Progenitor cell of endocrine pancreas (in vitro differentiated cells): ENCODE measurements at regions not wholly inside any gene's neighbourhood (a gene's known extent, or its start where the extent isn't known, plus 50 kb on each side); places are given as distances from the start of the nearest gene placed in this dataset.

Experiments
- DNase-seq: peaks from one replicate; pipeline ENCODE4 v3.0.0; 2021; ENCODE audit warnings: low spot score; ENCODE audit not compliant: unreplicated experiment
- H3K27ac Mint-ChIP-seq: 2 replicates; pipeline ENCODE4 v1.8.0; 2021; ENCODE audit warnings: mild to moderate bottlenecking, moderate library complexity, mixed read lengths
- H3K27me3 Mint-ChIP-seq: 2 replicates; pipeline ENCODE4 v1.8.0; 2021; ENCODE audit warnings: mixed read lengths
- H3K36me3 Mint-ChIP-seq: 2 replicates; pipeline ENCODE4 v1.8.0; 2022; ENCODE audit warnings: mixed read lengths; ENCODE audit not compliant: insufficient read depth
- H3K4me1 Mint-ChIP-seq: 2 replicates; pipeline ENCODE4 v1.8.0; 2021; ENCODE audit warnings: low read depth, mixed read lengths
- H3K4me3 Mint-ChIP-seq: 2 replicates; pipeline ENCODE4 v1.8.0; 2021; ENCODE audit warnings: low read depth, mild to moderate bottlenecking, moderate library complexity, mixed read lengths
- H3K9me3 Mint-ChIP-seq: 2 replicates; pipeline ENCODE4 v1.8.0; 2021; ENCODE audit warnings: low read depth, mixed read lengths
- CTCF ChIP-seq: fragments of 200-600 bp; sonication (generic); IDR thresholded peaks from one replicate; pipeline ENCODE4 v1.5.0; 2021; ENCODE audit warnings: antibody characterized with exemption, mild to moderate bottlenecking; ENCODE audit not compliant: unreplicated experiment

- Mint-ChIP-seq H3K9me3 (peaks cover 3% of the 10 kb centered on the region), H3K4me1 (peaks cover 35% of the 10 kb centered on the region), H3K4me3 (peak overlapping the region; percentile 89), H3K36me3 (no peaks in the 10 kb centered on the region), H3K27ac (peak overlapping the region; percentile 100), H3K27me3 (no peaks in the 10 kb centered on the region)
- no peak for TF ChIP-seq CTCF
- no peak for DNase-seq
These were observed 256.4 kb upstream of the STARD13 start for GRCh38 chr13:33541962-33542308.

- DNase-seq = peak; percentile 98
- Mint-ChIP-seq H3K27me3 (no peaks in the 10 kb centered on the region), H3K4me3 (peak overlapping the region; percentile 89), H3K4me1 (peaks cover 34% of the 10 kb centered on the region), H3K27ac (peak overlapping the region; percentile 100), H3K9me3 (peaks cover 3% of the 10 kb centered on the region), H3K36me3 (no peaks in the 10 kb centered on the region)
- peak; percentile 94 for TF ChIP-seq CTCF
These were observed 256.9 kb upstream of the STARD13 start for GRCh38 chr13:33542309-33543088.

GRCh38 chr13:33543089-33543459 is 257.5 kb upstream of the STARD13 start:
- Mint-ChIP-seq H3K9me3 (peaks cover 3% of the 10 kb centered on the region), H3K4me1 (peaks cover 29% of the 10 kb centered on the region), H3K36me3 (no peaks in the 10 kb centered on the region), H3K27ac (peak overlapping the region; percentile 100), H3K4me3 (peak overlapping the region; percentile 89), H3K27me3 (no peaks in the 10 kb centered on the region)
- TF ChIP-seq CTCF = no peak
- no peak for DNase-seq

- Mint-ChIP-seq H3K4me3 (peak overlapping the region; percentile 89), H3K9me3 (peaks cover 3% of the 10 kb centered on the region), H3K4me1 (peaks cover 28% of the 10 kb centered on the region), H3K27me3 (no peaks in the 10 kb centered on the region), H3K36me3 (no peaks in the 10 kb centered on the region), H3K27ac (peak overlapping the region; percentile 100)
- no peak for DNase-seq
- TF ChIP-seq CTCF = no peak
These were observed 258.2 kb upstream of the STARD13 start for GRCh38 chr13:33543631-33544265.

GRCh38 chr13:33544308-33544707 is 258.8 kb upstream of the STARD13 start:
- no peak for DNase-seq
- H3K4me3 Mint-ChIP-seq = peak overlapping the region; percentile 26
- H3K9me3 Mint-ChIP-seq = peaks cover 3% of the 10 kb centered on the region
- H3K4me1 Mint-ChIP-seq = peaks cover 28% of the 10 kb centered on the region
- H3K36me3 Mint-ChIP-seq = no peaks in the 10 kb centered on the region
- H3K27ac Mint-ChIP-seq = peak overlapping the region; percentile 24
- TF ChIP-seq CTCF = no peak
- H3K27me3 Mint-ChIP-seq = no peaks in the 10 kb centered on the region
